ENCODE measurements at regions not wholly inside any gene's neighbourhood (a gene's known extent, or its start where the extent isn't known, plus 50 kb on each side); places are given as distances from the start of the nearest gene placed in this dataset.

DNA sequence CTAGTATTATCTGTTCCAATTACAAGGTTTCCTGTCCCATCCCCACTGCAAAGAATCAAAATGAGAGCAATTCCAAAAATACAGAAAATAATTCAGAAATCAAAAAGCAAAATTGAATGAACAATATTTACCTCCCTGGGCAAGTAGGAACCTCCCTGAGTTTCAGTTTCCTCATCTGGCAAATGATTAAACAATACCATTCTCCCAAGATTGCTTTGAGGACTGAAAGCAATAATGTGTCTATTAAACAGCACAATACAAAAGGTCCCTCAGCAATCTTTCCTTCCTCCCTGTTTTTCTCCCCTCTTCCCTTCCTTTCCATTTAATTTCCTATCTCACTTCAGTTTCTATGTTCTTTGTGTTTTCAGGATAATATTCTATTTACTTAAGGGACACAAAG is 171.0 kb downstream of the ZC3H11B start:
- Histone ChIP-seq H3K27me3 (ENCODE audit: control insufficient read depth, insufficient read depth, low read length) (no peaks in the 10 kb centered on the region), H3K4me3 (ENCODE audit: low read depth, low read length) (no peak overlapping the region), H3K36me3 (ENCODE audit: control insufficient read depth, insufficient read depth, low read length) (no peaks in the 10 kb centered on the region)
- DNase-seq (ENCODE audit: low read depth) (no peak), FAIRE-seq (no peak)
- TF ChIP-seq, protein P1, sequence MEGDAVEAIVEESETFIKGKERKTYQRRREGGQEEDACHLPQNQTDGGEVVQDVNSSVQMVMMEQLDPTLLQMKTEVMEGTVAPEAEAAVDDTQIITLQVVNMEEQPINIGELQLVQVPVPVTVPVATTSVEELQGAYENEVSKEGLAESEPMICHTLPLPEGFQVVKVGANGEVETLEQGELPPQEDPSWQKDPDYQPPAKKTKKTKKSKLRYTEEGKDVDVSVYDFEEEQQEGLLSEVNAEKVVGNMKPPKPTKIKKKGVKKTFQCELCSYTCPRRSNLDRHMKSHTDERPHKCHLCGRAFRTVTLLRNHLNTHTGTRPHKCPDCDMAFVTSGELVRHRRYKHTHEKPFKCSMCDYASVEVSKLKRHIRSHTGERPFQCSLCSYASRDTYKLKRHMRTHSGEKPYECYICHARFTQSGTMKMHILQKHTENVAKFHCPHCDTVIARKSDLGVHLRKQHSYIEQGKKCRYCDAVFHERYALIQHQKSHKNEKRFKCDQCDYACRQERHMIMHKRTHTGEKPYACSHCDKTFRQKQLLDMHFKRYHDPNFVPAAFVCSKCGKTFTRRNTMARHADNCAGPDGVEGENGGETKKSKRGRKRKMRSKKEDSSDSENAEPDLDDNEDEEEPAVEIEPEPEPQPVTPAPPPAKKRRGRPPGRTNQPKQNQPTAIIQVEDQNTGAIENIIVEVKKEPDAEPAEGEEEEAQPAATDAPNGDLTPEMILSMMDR (IDR thresholded peaks at IDR 0.05; ENCODE audit: insufficient read depth, low read length, severe bottlenecking) = no peak

- no peak overlapping the region for H3K4me3 ChIP-seq (ENCODE audit: low read depth, low read length)
- no peaks in the 10 kb centered on the region for H3K36me3 ChIP-seq (ENCODE audit: control insufficient read depth, insufficient read depth, low read length)
- TF ChIP-seq, protein P1 (IDR thresholded peaks at IDR 0.05; ENCODE audit: insufficient read depth, low read length, severe bottlenecking) = no peak
- no peak for FAIRE-seq
- DNase-seq (ENCODE audit: low read depth) = no peak
- no peaks in the 10 kb centered on the region for H3K27me3 ChIP-seq (ENCODE audit: control insufficient read depth, insufficient read depth, low read length)
These were observed 173.5 kb downstream of the ZC3H11B start for GRCh38 chr1:219439376-219439775.

GRCh38 chr1:219438386-219438785 is 174.5 kb downstream of the ZC3H11B start:
- no peaks in the 10 kb centered on the region for H3K27me3 ChIP-seq (ENCODE audit: control insufficient read depth, insufficient read depth, low read length)
- DNase-seq (ENCODE audit: low read depth) (no peak), FAIRE-seq (no peak)
- TF ChIP-seq, protein P1 (IDR thresholded peaks at IDR 0.05; ENCODE audit: insufficient read depth, low read length, severe bottlenecking) = no peak
- H3K4me3 ChIP-seq (ENCODE audit: low read depth, low read length) = no peak overlapping the region
- no peaks in the 10 kb centered on the region for H3K36me3 ChIP-seq (ENCODE audit: control insufficient read depth, insufficient read depth, low read length)

DNA sequence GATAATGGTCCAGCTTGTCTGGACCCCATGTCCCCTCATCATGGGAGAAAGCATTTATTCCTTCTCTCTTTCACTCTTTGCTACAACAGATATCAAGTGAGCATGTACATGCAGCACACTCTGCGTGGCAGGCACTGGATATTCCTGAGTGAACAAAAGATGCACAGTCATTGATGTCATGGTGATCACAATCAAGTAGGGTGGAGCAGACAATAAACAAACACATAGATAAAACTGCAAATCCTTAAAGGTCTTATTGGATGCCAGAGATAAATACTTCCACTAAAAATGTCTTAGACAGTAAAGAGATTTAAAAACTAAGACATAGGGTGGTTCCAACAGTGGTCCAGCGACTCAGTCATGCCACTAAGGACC is 178.0 kb downstream of the ZC3H11B start:
- H3K36me3 ChIP-seq (ENCODE audit: control insufficient read depth, insufficient read depth, low read length) = no peaks in the 10 kb centered on the region
- FAIRE-seq (peak; percentile 28), DNase-seq (ENCODE audit: low read depth) (no peak)
- TF ChIP-seq, protein P1 (IDR thresholded peaks at IDR 0.05; ENCODE audit: insufficient read depth, low read length, severe bottlenecking) = no peak
- no peaks in the 10 kb centered on the region for H3K27me3 ChIP-seq (ENCODE audit: control insufficient read depth, insufficient read depth, low read length)
- H3K4me3 ChIP-seq (ENCODE audit: low read depth, low read length) = no peak overlapping the region

- Histone ChIP-seq H3K4me3 (ENCODE audit: low read depth, low read length) (no peak overlapping the region), H3K27me3 (ENCODE audit: control insufficient read depth, insufficient read depth, low read length) (no peaks in the 10 kb centered on the region), H3K36me3 (ENCODE audit: control insufficient read depth, insufficient read depth, low read length) (no peaks in the 10 kb centered on the region)
- no peak for FAIRE-seq
- DNase-seq (ENCODE audit: low read depth) = no peak
- TF ChIP-seq, protein P1 (IDR thresholded peaks at IDR 0.05; ENCODE audit: insufficient read depth, low read length, severe bottlenecking) = no peak
These were observed 178.5 kb downstream of the ZC3H11B start for GRCh38 chr1:219434285-219434922.
